A549 (cell line): ENCODE measurements at regions not wholly inside any gene's neighbourhood (a gene's known extent, or its start where the extent isn't known, plus 50 kb on each side); places are given as distances from the start of the nearest gene placed in this dataset.

Experiments
- ATAC-seq, 2 experiments: fragments of 200-7000 bp in 1 of 2; fragments of >200 bp in 1 of 2; cut with Nextera tagmentation in 1 of 2; cut with Tn5 transposase in 1 of 2; 3 replicates each; pipeline versions ENCODE4 v1.8.0 to v1.9.1; 2018 to 2020; ENCODE audit warnings: mild to moderate bottlenecking in 1 of 2, moderate library complexity in 1 of 2
- CTCF ChIA-PET: fragments of 300-600 bp; sonication (Branson Sonifier 250); formaldehyde crosslinking; extraction: SDS; loops from one replicate; lab custom pipeline; 2021; ENCODE audit warnings: antibody characterized with exemption, inconsistent platforms; lab: Yijun Ruan, JAX
- POLR2A ChIA-PET: fragments of 350-600 bp; formaldehyde crosslinking; extraction: SDS; loops from one replicate; lab custom pipeline; 2021; ENCODE audit warnings: antibody characterized with exemption, inconsistent platforms; lab: Yijun Ruan, JAX
- DNase-seq, 2 experiments: peaks; one replicate each; pipeline versions ENCODE4 v3.0.0 to v3.0.0-alpha.2; 2011 to 2016; ENCODE audit warnings: low read depth in 1 of 2, low spot score in 1 of 2
- FAIRE-seq: peaks from 2 replicates; lab custom pipeline; 2011; peaks lifted over from hg19 to GRCh38; lab: Jason Lieb, UNC
- H3K27ac ChIP-seq, 2 experiments: fragments of >200 bp; sonication (Bioruptor Twin); formaldehyde crosslinking; 3 replicates each; pipeline ENCODE4 v1.5.1; 2016 to 2017
- H3K4me1 ChIP-seq: fragments of >200 bp; sonication (Bioruptor Twin); formaldehyde crosslinking; 3 replicates; pipeline ENCODE4 v1.6.1; 2016
- H3K4me2 ChIP-seq: fragments of >200 bp; sonication (Bioruptor Twin); formaldehyde crosslinking; 3 replicates; pipeline ENCODE4 v1.6.1; 2016
- H3K4me3 ChIP-seq: fragments of >200 bp; sonication (Bioruptor Twin); formaldehyde crosslinking; 3 replicates; pipeline ENCODE4 v1.5.1; 2016
- H3K9me3 ChIP-seq: fragments of >200 bp; sonication (Bioruptor Twin); formaldehyde crosslinking; 3 replicates; pipeline ENCODE4 v1.6.1; 2016
- CBX8 ChIP-seq: fragments of 200-600 bp; sonication (generic); IDR thresholded peaks from 2 replicates; pipeline ENCODE4 v1.6.1; 2016
- CEBPB ChIP-seq, 2 experiments: fragments of >200 bp in 1 of 2; sonication (Bioruptor Twin) in 1 of 2; formaldehyde crosslinking in 1 of 2; IDR thresholded peaks; 2 replicates each; pipeline ENCODE4 v1.6.1; 2012 to 2016
- CHD2 ChIP-seq: fragments of 150-350 bp; IDR thresholded peaks from 2 replicates; pipeline ENCODE4 v1.6.1; 2014; ENCODE audit warnings: low read length; ENCODE audit not compliant: partially characterized antibody
- CTCF ChIP-seq: fragments of >200 bp; sonication (Bioruptor Twin); formaldehyde crosslinking; IDR thresholded peaks from 3 replicates; pipeline ENCODE4 v1.5.1; 2016
- E2F6 ChIP-seq: IDR thresholded peaks from 2 replicates; pipeline ENCODE4 v1.6.1; 2012; ENCODE audit warnings: low read depth, borderline replicate concordance
- FOSL2 ChIP-seq, 2 experiments: fragments of 450-650 bp in 1 of 2; fragments of >200 bp in 1 of 2; sonication (Bioruptor Twin) in 1 of 2; formaldehyde crosslinking; IDR thresholded peaks; 2 replicates each; pipeline versions ENCODE4 v1.5.0 to v1.6.1; 2016 to 2020; ENCODE audit warnings: mild to moderate bottlenecking in 1 of 2, moderate library complexity in 1 of 2
- GATA3 ChIP-seq: IDR thresholded peaks from 2 replicates; pipeline ENCODE4 v1.6.1; 2012; ENCODE audit warnings: borderline replicate concordance
- HDAC2 ChIP-seq: fragments of 200-600 bp; sonication (generic); IDR thresholded peaks from 2 replicates; pipeline ENCODE4 v1.6.1; 2016
- HMGXB4 ChIP-seq: fragments of 250-450 bp; sonication (Bioruptor Pico); IDR thresholded peaks from 2 replicates; pipeline ENCODE4 v1.5.0; 2021; ENCODE audit warnings: mild to moderate bottlenecking, moderate library complexity, borderline replicate concordance
- HOXB13 ChIP-seq: fragments of 250-450 bp; sonication (Bioruptor Pico); IDR thresholded peaks from 2 replicates; pipeline ENCODE4 v1.5.0; 2020; ENCODE audit warnings: low read depth, mild to moderate bottlenecking, moderate library complexity
- JUN ChIP-seq, 2 experiments: fragments of >200 bp; sonication (Bioruptor Twin); formaldehyde crosslinking; IDR thresholded peaks; 2 replicates in 1 of 2; 3 replicates in 1 of 2; pipeline ENCODE4 v1.6.1; 2016 to 2017
- MAFK ChIP-seq: fragments of 450-650 bp; IDR thresholded peaks from 2 replicates; pipeline ENCODE4 v1.6.1; 2014; ENCODE audit not compliant: partially characterized antibody
- NFE2L2 ChIP-seq: fragments of 150-350 bp; conservative IDR thresholded peaks from 2 replicates; pipeline ENCODE4 v1.6.1; 2014; ENCODE audit warnings: low read length
- POLR2A ChIP-seq: IDR thresholded peaks from 2 replicates; pipeline ENCODE4 v1.6.1; 2012; ENCODE audit warnings: mild to moderate bottlenecking, low read length
- POLR2AphosphoS2 ChIP-seq: conservative IDR thresholded peaks from 2 replicates; pipeline ENCODE4 v1.6.1; 2012; ENCODE audit warnings: low read length, improper control_type of control experiment, inconsistent platforms
- RFX5 ChIP-seq: fragments of 450-650 bp; IDR thresholded peaks from 2 replicates; pipeline ENCODE4 v1.7.1; 2014; ENCODE audit warnings: antibody characterized with exemption, mild to moderate bottlenecking, moderate library complexity
- USF2 ChIP-seq: fragments of 450-650 bp; IDR thresholded peaks from 2 replicates; pipeline ENCODE4 v1.6.1; 2014; ENCODE audit warnings: antibody characterized with exemption
- ZFP36 ChIP-seq: fragments of 450-650 bp; IDR thresholded peaks from 2 replicates; pipeline ENCODE4 v1.6.1; 2014; ENCODE audit warnings: borderline replicate concordance; ENCODE audit not compliant: partially characterized antibody
- ZNF302 ChIP-seq: fragments of 250-450 bp; sonication (Bioruptor Pico); IDR thresholded peaks from 2 replicates; pipeline ENCODE4 v1.9.0; 2021; ENCODE audit warnings: inconsistent platforms, mild to moderate bottlenecking, moderate library complexity
- WGBS: methylation state at CpG from one replicate; pipeline ENCODE4 v1.1.6; 2017; ENCODE audit errors: missing lambda C conversion rate; 5-methylcytosine and 5-hydroxymethylcytosine counted together

- no peak for TF ChIP-seq USF2
- TF ChIP-seq ZFP36 = no peak
Measured at GRCh38 chr11:87942786-87943185, 232.5 kb downstream of the RAB38 start (continued).

- no peak for DNase-seq
- no peak for FAIRE-seq
- no peak for ATAC-seq
- no peak for TF ChIP-seq POLR2AphosphoS2
- TF ChIP-seq MAFK = peak; percentile 68
- CTCF ChIA-PET = interaction anchor here (1.3 kb wide), 1 partner anchor 42 kb away, joined by 3 read pairs; no protein-coding TSS in a partner anchor
- POLR2A ChIA-PET = no interaction called here
- 0% methylated on average over 2 of the region's 2 CpGs for WGBS
- Histone ChIP-seq H3K27ac (no peak overlapping the region), H3K9me3 (no peaks in the 10 kb centered on the region), H3K4me1 (no peaks in the 10 kb centered on the region), H3K4me2 (no peak overlapping the region), H3K4me3 (no peak overlapping the region)
Measured at GRCh38 chr11:87934182-87934581, 241.1 kb downstream of the RAB38 start.

GRCh38 chr11:87926250-87926970, 248.8 kb downstream of the RAB38 start:
- ChIA-PET CTCF (no interaction called here), POLR2A (no interaction called here)
- whole genome bisulfite sequencing = 15% methylated on average over 5 of the region's 5 CpGs
- TF ChIP-seq FOSL2 (IDR thresholded peaks at IDR 0.05) (no peak), FOSL2 (CRISPR knock-in tag; IDR thresholded peaks at IDR 0.05) (peak; percentile 54), ZFP36 (no peak)
- no peaks in the 10 kb centered on the region for H3K9me3 ChIP-seq
- ATAC-seq = peak; percentile 42 to 71; a peak in 2 of 6 replicates
- FAIRE-seq = no peak
- DNase-seq = peak in 1 of 2 experiments; percentile 29
- H3K27ac ChIP-seq = no peak overlapping the region
- H3K4me1 ChIP-seq = no peaks in the 10 kb centered on the region
- H3K4me3 ChIP-seq = no peak overlapping the region
- no peak overlapping the region for H3K4me2 ChIP-seq

GRCh38 chr11:87924125-87924524, 251.1 kb downstream of the RAB38 start:
- no peak for TF ChIP-seq HOXB13 (CRISPR knock-in tag)
- no peak for TF ChIP-seq HMGXB4 (CRISPR knock-in tag)
- TF ChIP-seq ZFP36 = no peak
- TF ChIP-seq GATA3 = no peak
- TF ChIP-seq POLR2A = no peak
- TF ChIP-seq JUN (IDR thresholded peaks at IDR 0.05) = no peak
- no peak for TF ChIP-seq HDAC2
- TF ChIP-seq CTCF = no peak
- TF ChIP-seq E2F6 = no peak
- no peak for TF ChIP-seq ZNF302
- no peak for TF ChIP-seq CEBPB (IDR thresholded peaks at IDR 0.05)
- no peak for TF ChIP-seq RFX5
- no peak for TF ChIP-seq CHD2
- TF ChIP-seq NFE2L2 = no peak
- no peak for TF ChIP-seq CBX8
- TF ChIP-seq USF2 = no peak
- no peak overlapping the region for H3K4me3 ChIP-seq
- FAIRE-seq (no peak), DNase-seq (no peak), ATAC-seq (no peak)
- H3K4me2 ChIP-seq = no peak overlapping the region
- H3K4me1 ChIP-seq = no peaks in the 10 kb centered on the region
- H3K27ac ChIP-seq = no peak overlapping the region
- 0% methylated on average over 1 of the region's 1 CpG for WGBS
- no peaks in the 10 kb centered on the region for H3K9me3 ChIP-seq
- POLR2A ChIA-PET = no interaction called here
- CTCF ChIA-PET = no interaction called here
